ENCODE measurements at regions not wholly inside any gene's neighbourhood (a gene's known extent, or its start where the extent isn't known, plus 50 kb on each side); places are given as distances from the start of the nearest gene placed in this dataset.

- Histone ChIP-seq H3K36me3 (no peaks in the 10 kb centered on the region), H3K27ac (no peak overlapping the region), H3K4me1 (ENCODE audit: low read depth) (no peaks in the 10 kb centered on the region), H3K4me3 (no peak overlapping the region), H3K27me3 (no peaks in the 10 kb centered on the region), H3K9me3 (ENCODE audit: low read depth) (no peaks in the 10 kb centered on the region)
- DNase-seq (ENCODE audit: low read depth in 1 of 2, low spot score in 1 of 2) = no peak
- no peak for TF ChIP-seq CTCF (IDR thresholded peaks at IDR 0.05; ENCODE audit: low read depth, low read length)
These were observed 167.6 kb downstream of the TTC8 start for GRCh38 chr14:88992011-88992410.

- H3K4me1 ChIP-seq (ENCODE audit: low read depth) = no peaks in the 10 kb centered on the region
- no peaks in the 10 kb centered on the region for H3K36me3 ChIP-seq
- DNase-seq (ENCODE audit: low read depth in 1 of 2, low spot score in 1 of 2) = peak in 1 of 2 donors; percentile 77
- no peak for TF ChIP-seq CTCF (IDR thresholded peaks at IDR 0.05; ENCODE audit: low read depth, low read length)
- H3K27me3 ChIP-seq = no peaks in the 10 kb centered on the region
- H3K9me3 ChIP-seq (ENCODE audit: low read depth) = no peaks in the 10 kb centered on the region
- H3K4me3 ChIP-seq = no peak overlapping the region
- H3K27ac ChIP-seq = no peak overlapping the region
These were observed 169.5 kb downstream of the TTC8 start for GRCh38 chr14:88993946-88994345.

GRCh38 chr14:88995437-88996198 is 171.2 kb downstream of the TTC8 start:
- H3K4me3 ChIP-seq = no peak overlapping the region

GRCh38 chr14:88998027-88998426 is 173.6 kb downstream of the TTC8 start:
- no peak for DNase-seq (ENCODE audit: low read depth in 1 of 2, low spot score in 1 of 2)
- H3K36me3 ChIP-seq = no peaks in the 10 kb centered on the region
- H3K27ac ChIP-seq = no peak overlapping the region
- H3K4me3 ChIP-seq = no peak overlapping the region
- no peaks in the 10 kb centered on the region for H3K9me3 ChIP-seq (ENCODE audit: low read depth)
- H3K4me1 ChIP-seq (ENCODE audit: low read depth) = no peaks in the 10 kb centered on the region
- H3K27me3 ChIP-seq = no peaks in the 10 kb centered on the region
- TF ChIP-seq CTCF (IDR thresholded peaks at IDR 0.05; ENCODE audit: low read depth, low read length) = no peak

More at GRCh38 chr14:88995437-88996198, 171.2 kb downstream of the TTC8 start:
- Histone ChIP-seq H3K36me3 (no peaks in the 10 kb centered on the region), H3K9me3 (ENCODE audit: low read depth) (no peaks in the 10 kb centered on the region), H3K27ac (no peak overlapping the region), H3K4me1 (ENCODE audit: low read depth) (no peaks in the 10 kb centered on the region), H3K27me3 (no peaks in the 10 kb centered on the region)
- peak in 1 of 2 donors; percentile 65 for DNase-seq (ENCODE audit: low read depth in 1 of 2, low spot score in 1 of 2)
- no peak for TF ChIP-seq CTCF (IDR thresholded peaks at IDR 0.05; ENCODE audit: low read depth, low read length)

- no peaks in the 10 kb centered on the region for H3K27me3 ChIP-seq
- H3K27ac ChIP-seq = no peak overlapping the region
- H3K9me3 ChIP-seq (ENCODE audit: low read depth) = no peaks in the 10 kb centered on the region
- no peaks in the 10 kb centered on the region for H3K4me1 ChIP-seq (ENCODE audit: low read depth)
- no peak for DNase-seq (ENCODE audit: low read depth in 1 of 2, low spot score in 1 of 2)
- TF ChIP-seq CTCF (IDR thresholded peaks at IDR 0.05; ENCODE audit: low read depth, low read length) = no peak
- no peaks in the 10 kb centered on the region for H3K36me3 ChIP-seq
- no peak overlapping the region for H3K4me3 ChIP-seq
These were observed 174.7 kb downstream of the TTC8 start for GRCh38 chr14:88999137-88999536.
